ENCODE measurements at regions not wholly inside any gene's neighbourhood (a gene's known extent, or its start where the extent isn't known, plus 50 kb on each side); places are given as distances from the start of the nearest gene placed in this dataset.
"Not testable (repeated sequence)": the region's sequence is repeated elsewhere in the genome, so short reads cannot be mapped to it uniquely, and the experiment has no call there.

- TF ChIP-seq CTCF (IDR thresholded peaks at IDR 0.05; ENCODE audit: partially characterized antibody, unreplicated experiment): no peak
- no peak overlapping the region for H3K27ac Mint-ChIP-seq (ENCODE audit: unreplicated experiment)
- H3K9me3 Mint-ChIP-seq (ENCODE audit: unreplicated experiment): no peaks in the 10 kb centered on the region
- H3K4me1 Mint-ChIP-seq (ENCODE audit: low read depth, unreplicated experiment): no peaks in the 10 kb centered on the region
- no peaks in the 10 kb centered on the region for H3K36me3 Mint-ChIP-seq (ENCODE audit: unreplicated experiment)
- DNase-seq: no peak
- H3K4me3 Mint-ChIP-seq (ENCODE audit: unreplicated experiment): no peak overlapping the region
- no peaks in the 10 kb centered on the region for H3K27me3 Mint-ChIP-seq (ENCODE audit: unreplicated experiment)
Observed at GRCh38 chr9:7636838-7637467, 162.6 kb downstream of the DMAC1 start.

GRCh38 chr9:7636309-7636708, 163.3 kb downstream of the DMAC1 start:
- DNase-seq: no peak
- H3K4me1 Mint-ChIP-seq (ENCODE audit: low read depth, unreplicated experiment): no peaks in the 10 kb centered on the region
- H3K27ac Mint-ChIP-seq (ENCODE audit: unreplicated experiment): no peak overlapping the region
- no peak overlapping the region for H3K4me3 Mint-ChIP-seq (ENCODE audit: unreplicated experiment)
- no peaks in the 10 kb centered on the region for H3K36me3 Mint-ChIP-seq (ENCODE audit: unreplicated experiment)
- H3K27me3 Mint-ChIP-seq (ENCODE audit: unreplicated experiment): no peaks in the 10 kb centered on the region
- no peaks in the 10 kb centered on the region for H3K9me3 Mint-ChIP-seq (ENCODE audit: unreplicated experiment)
- TF ChIP-seq CTCF (IDR thresholded peaks at IDR 0.05; ENCODE audit: partially characterized antibody, unreplicated experiment): no peak

- not testable (repeated sequence) for H3K27ac Mint-ChIP-seq (ENCODE audit: unreplicated experiment); H3K9me3 Mint-ChIP-seq (ENCODE audit: unreplicated experiment); DNase-seq; H3K4me1 Mint-ChIP-seq (ENCODE audit: low read depth, unreplicated experiment); H3K4me3 Mint-ChIP-seq (ENCODE audit: unreplicated experiment); H3K27me3 Mint-ChIP-seq (ENCODE audit: unreplicated experiment); H3K36me3 Mint-ChIP-seq (ENCODE audit: unreplicated experiment)
Observed at GRCh38 chr9:7626571-7627029, 173.0 kb downstream of the DMAC1 start.

GRCh38 chr9:7622481-7622880, 177.1 kb downstream of the DMAC1 start:
- H3K4me3 Mint-ChIP-seq (ENCODE audit: unreplicated experiment): no peak overlapping the region
- no peaks in the 10 kb centered on the region for H3K4me1 Mint-ChIP-seq (ENCODE audit: low read depth, unreplicated experiment)
- no peaks in the 10 kb centered on the region for H3K27me3 Mint-ChIP-seq (ENCODE audit: unreplicated experiment)
- H3K9me3 Mint-ChIP-seq (ENCODE audit: unreplicated experiment): no peaks in the 10 kb centered on the region
- no peak for TF ChIP-seq CTCF (IDR thresholded peaks at IDR 0.05; ENCODE audit: partially characterized antibody, unreplicated experiment)
- DNase-seq: no peak
- H3K27ac Mint-ChIP-seq (ENCODE audit: unreplicated experiment): no peak overlapping the region
- peaks cover 4% of the 10 kb centered on the region for H3K36me3 Mint-ChIP-seq (ENCODE audit: unreplicated experiment)

GRCh38 chr9:7615344-7615743, 184.2 kb downstream of the DMAC1 start:
- TF ChIP-seq CTCF (IDR thresholded peaks at IDR 0.05; ENCODE audit: partially characterized antibody, unreplicated experiment): no peak
- Mint-ChIP-seq H3K4me1 (ENCODE audit: low read depth, unreplicated experiment) (no peaks in the 10 kb centered on the region), H3K9me3 (ENCODE audit: unreplicated experiment) (no peaks in the 10 kb centered on the region), H3K27ac (ENCODE audit: unreplicated experiment) (no peak overlapping the region), H3K36me3 (ENCODE audit: unreplicated experiment) (no peaks in the 10 kb centered on the region), H3K27me3 (ENCODE audit: unreplicated experiment) (no peaks in the 10 kb centered on the region), H3K4me3 (ENCODE audit: unreplicated experiment) (no peak overlapping the region)
- DNase-seq: no peak

All from glutamatergic neuron (in vitro differentiated cells).